ENCODE measurements at regions not wholly inside any gene's neighbourhood (a gene's known extent, or its start where the extent isn't known, plus 50 kb on each side); places are given as distances from the start of the nearest gene placed in this dataset.

DNA sequence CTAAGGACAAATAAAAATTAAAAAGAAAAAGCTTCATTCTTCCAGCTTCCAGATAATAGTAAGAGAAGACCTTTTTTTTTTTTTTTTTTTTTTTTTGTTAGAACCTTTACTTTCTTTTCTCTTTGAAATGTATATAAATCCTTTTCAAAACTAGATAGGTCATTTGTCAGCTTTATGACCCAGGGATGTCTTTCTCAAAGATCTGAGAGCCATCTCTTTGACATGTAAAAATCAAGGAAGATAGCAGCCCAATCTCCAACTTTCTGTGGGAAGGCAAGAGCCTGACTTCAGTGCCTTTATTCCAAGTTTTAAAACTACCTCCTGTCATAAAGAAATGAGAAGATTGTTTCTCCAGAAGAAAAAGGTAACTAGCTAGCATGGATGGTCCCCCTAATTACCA lies 203.3 kb upstream of the LRFN5 start:
- no peak for ATAC-seq

DNA sequence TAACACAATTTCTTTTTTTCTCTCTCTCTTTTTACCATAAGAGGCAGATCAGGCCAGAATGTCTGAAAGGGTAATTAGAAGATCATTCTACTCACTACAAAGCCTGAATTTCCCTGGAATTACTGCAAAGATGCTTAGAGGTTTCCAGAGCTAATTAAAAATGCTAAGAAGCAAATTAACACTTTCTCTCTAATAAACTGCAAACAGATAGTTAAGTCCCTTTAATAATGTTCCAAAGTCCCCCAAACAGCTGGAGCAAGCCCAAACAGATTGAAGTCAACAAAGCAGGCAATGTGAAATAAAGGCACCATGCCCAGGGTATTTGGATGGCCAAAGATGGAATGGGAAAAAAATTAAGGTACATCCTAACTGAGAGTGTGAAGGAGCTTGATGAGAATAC lies 208.8 kb upstream of the LRFN5 start:
- ATAC-seq, result no peak

DNA sequence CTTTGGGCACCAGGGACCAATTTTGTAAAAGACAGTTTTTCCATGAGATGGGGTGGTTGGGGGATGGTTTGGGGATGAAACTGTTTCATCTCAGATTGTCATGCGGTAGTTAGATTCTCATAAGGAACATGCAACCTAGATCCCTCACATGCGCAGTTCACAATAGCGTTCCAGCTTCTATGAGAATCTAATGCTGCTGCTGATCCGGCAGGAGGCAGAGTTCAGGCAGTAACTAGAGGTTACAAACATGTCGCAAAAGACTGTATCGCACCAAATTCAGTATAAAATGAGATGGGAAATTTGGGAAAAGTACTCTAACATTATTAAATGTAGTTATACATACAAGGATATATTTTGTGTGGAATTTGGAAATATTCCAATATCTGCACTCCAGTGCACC lies 213.2 kb upstream of the LRFN5 start:
- ATAC-seq, result no peak

DNA sequence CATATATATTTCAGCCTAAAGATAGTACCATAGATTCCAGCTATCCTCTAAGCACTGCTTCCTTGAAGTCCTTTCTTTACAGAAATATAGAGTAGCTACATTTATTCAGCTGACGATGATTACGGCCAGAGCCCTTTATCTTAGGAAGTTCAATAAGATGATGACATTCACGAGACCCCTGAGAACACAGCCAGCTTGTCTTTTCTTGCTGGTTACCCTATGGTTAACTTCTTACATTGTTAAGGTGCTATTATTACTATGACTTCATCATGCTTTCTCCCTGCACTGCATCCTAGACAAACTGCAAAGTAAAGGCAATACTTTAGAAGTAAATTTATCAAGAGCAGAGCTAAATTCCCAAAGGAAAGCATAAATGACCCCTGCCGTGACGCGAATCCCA lies 214.4 kb upstream of the LRFN5 start:
- ATAC-seq, result no peak

DNA sequence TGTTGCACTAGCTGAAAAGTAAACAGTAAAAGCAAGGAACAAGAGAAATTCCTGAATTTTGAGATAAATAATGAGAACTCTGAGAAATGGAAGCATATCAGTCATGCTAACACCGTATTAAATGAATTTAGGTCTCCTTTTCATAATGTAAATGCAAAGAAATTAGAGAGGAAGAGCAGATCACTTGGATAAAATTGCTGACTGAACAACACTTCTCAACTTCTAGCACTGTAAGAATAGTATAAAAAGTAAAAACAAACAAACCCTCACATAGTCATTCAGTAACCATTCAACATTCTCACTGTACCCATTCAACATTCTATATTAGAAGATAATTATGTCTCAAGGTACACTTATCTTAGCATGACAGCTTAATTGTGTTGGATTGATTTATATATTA lies 217.3 kb upstream of the LRFN5 start:
- no peak for ATAC-seq

DNA sequence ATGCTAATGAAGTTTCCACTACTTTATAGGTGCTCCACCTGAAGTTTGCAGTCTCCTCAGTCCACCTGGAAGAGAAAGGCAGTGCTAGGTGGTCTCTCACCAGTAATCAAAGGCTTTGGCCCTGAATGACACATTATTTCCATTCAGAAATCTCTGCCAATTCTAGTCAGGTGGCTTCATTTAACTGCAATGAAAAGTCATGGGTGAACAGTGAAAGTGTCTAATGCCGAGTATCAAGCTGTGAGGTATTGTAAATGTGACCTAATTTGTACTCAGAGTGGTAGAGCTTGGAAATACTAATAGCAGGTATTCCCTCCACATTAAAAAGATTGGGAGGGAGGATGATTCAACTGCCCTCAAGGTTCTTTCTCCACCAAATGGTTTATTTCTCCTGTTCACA lies 220.9 kb upstream of the LRFN5 start:
- no peak for ATAC-seq

DNA sequence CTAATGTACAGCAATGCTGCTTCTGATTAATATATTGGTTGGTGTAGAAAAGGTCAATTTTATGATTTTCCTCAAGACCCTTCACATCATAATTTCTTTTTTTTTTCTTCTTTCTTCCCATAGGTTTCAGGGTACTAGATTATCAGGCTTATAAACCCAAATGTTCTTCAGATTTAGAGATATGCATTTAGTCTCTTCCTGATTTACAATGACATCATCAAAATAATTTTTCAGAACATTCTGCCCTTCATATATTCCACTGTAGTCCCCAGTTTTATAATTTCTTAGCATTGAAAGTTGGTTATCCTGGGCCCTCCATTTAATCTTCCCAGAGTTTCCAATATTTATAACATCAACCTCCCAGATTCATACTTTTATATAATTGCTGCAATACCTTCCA lies 226.7 kb upstream of the LRFN5 start:
- ATAC-seq, result no peak

DNA sequence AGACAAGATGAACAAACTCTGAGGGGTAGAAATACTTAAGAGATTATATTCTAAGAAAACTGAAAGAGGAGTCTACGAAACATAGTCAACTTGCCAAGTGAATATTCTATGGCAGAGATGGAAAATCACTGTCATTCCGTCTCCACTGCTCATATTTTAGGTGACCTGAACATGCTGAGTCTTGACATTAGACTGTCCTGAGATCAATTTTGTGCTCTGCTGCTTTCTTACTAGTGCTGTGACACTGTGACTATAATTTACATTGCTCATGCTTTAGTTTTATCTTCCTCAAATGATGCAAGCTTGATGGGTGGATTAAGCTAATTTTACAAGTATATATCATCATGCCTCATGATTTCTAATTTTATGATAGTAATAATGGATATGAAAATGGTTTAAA lies 228.2 kb upstream of the LRFN5 start:
- ATAC-seq, result no peak

DNA sequence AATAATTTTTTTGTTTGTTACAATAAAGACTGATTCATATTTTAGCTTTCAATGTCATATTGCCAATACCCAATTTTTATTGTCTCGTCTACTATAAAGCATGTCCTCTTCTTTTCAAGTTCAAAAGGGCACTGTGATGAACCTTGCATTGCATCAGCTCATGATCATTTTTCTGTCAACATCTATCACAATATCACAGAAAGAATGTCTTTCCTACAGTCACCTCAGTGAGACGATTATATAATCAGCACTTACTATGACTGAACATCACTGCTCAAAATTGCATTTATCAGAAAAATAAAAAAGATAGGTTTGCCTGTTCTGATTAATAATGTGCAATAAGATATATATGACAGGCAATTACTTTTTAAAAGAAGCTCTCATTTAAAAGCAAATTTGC lies 228.7 kb upstream of the LRFN5 start:
- ATAC-seq, result no peak

DNA sequence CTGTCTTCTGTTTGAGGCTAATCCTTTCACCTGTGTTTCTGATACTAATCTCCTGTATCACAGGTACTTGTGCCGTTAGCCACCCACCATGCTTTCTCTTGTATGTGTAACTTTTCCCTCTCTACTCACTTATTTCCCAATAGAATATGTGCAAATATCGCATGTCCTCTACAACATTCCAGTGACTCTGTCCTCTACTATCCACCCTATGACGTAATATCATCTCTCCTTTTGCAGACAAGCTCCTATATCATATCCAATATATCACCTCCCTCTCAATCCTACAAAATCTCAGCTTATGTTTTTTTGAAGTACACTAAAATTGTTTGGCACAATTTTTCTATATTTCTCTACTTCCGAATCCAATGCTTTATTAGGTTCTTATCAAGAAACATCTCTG lies 232.6 kb upstream of the LRFN5 start:
- no peak for ATAC-seq

DNA sequence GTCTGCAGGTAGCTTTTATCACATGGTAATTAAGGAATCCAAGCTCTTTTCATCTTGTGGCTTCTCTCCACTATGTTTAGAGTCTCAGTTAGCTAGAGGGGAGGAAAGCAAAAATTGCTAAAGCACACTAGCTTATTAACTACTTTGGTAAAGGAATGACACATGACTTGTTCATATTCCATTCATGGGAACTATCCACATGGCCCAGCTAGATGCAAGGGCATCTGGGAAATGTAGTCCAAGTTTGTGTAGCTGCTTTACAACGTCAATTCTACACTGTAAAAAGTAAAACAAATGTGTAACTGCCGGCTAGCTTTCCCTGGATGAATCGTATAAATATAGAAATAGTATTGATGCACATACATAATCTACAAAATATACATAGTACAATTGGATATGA lies 244.5 kb upstream of the LRFN5 start:
- ATAC-seq, result no peak

DNA sequence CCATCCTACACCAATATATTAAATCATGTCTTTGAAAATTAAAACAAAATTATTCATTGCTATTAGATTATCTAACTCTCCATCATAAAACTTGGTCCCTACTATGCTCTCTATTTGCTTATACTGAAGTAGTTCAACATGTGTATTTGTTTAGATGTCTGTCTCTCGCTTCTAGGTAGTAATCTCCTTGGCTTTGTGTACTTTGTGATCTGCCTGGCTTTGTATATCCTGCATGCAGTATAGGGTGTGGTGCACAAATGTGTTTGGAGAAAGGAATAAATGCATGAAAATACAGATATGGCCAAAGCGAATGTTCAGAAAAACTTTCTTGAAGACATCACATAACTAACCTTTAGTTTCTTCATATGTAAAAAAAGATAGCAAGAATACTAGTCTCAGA lies 246.6 kb upstream of the LRFN5 start:
- ATAC-seq, result no peak

DNA sequence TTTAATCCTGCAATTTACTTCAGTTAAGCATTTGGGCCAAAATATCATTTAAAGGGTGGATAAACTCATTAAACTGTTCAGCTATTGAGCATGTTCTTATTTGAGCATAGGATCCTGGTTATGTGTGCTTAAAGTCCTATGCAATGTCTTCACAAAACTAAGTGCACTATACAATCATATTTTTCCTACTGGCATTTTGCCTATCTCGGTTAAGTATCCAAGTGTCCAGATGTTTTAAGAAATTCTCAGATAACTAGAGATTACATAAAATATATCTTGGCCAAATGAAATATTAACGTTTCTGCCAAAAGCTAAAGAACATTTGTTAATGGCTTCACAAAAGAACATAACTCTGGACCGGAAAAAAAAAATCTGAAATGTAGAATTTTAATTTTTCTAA lies 250.8 kb upstream of the LRFN5 start:
- no peak for ATAC-seq

DNA sequence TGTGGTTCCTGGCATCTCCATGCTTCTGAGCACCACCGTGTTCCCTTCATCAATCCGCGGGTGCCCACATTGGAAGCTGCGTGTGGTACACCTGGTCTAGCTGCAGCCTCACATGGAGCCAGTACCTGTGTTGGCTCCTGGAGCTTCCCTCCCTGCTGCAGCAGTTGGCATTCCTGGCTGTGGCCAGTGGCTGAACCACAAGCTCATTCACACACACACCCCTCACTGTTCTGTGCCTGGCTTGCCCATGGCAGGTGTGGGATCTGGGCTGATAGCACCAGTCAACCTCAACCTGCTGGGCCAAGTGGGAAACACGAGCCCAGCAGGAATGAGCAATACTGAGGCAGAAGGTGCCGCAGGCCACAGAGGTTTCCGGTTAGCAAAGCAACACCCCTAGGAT lies 256.2 kb upstream of the LRFN5 start:
- ATAC-seq, result no peak

DNA sequence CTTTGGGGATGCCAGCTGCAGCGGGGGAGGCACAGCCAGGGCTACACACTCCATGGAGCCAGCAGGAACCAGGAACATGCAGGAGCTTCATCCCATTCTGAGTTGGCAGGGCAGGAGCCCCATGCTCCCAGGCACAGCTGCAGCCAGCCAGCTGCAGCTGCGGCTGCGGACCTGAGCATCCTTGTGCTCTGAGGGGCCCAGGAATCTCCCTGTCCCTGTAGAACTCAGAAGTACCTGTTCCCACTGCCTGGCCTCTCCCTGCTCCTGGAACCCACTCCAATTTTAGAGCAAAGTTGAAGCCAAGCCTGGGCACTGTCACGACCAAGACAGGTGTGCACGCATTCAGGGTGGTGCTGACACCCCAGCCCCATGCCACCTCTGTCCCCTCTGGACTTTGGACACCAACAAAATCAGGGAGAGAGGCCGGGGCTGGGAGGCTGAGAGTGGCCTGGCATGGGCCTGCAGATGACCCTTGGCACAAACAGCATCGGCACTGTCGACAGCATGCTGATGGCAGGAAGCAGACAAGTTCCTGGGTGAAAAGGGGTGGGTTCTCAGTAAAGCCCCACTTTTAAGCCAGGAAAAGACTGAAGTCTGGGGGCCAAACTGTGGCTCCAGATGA lies 257.3 kb upstream of the LRFN5 start:
- ATAC-seq, result no peak

DNA sequence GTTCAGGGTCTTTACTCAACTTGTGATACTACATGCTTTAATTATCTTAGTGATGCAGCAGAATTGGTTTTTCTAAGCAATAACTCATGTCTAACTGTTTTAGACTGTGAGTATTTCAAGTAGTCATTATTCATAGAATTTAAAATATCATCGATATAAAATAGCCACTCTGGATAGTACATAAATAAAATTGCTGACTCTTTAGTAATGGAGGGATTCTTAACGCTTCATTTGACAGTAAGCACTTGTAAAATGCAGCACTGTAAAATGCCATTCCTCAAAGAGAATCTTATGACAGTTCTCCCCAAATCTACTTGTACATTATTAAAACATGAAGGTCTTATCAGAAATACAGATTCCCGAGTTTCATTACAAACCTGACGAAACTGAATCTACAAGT lies 262.8 kb upstream of the LRFN5 start:
- no peak for ATAC-seq

DNA sequence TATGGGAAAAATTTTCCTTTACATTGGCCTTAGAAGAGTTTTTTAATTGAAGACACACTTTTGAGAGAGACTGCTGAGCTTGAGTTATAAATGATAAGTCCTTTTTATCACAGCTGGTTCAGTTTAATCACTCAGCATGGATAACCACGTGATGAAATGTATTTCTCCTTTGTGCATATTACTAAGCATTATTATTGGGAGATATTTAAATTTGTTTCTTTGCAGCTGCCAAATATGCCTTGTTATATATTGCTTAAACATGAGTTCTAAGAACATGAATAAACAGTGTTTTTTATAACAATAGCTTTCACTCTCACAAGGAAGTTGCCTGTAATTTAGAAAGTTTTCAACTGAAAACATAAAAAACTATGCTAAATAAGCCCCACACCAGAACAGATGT lies 293.5 kb upstream of the LRFN5 start:
- no peak for ATAC-seq

DNA sequence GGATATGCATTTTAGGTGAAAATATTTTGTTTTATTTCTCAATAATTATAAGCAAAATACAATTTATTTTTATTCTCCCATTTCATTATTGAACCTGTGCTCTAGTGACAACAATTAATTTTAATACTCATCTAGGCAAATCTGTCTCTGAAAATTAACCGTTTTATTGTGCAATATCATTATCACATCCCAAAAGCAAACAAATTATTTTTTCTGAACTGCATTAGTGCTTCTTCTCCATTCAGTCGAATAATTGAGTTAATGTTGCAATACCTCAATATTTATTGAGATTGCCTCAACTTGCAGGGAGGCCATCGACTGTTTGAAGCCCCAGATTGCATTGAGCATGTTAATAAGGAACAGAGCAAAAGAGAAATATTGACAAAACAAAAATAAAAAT lies 303.2 kb upstream of the LRFN5 start:
- no peak for ATAC-seq

DNA sequence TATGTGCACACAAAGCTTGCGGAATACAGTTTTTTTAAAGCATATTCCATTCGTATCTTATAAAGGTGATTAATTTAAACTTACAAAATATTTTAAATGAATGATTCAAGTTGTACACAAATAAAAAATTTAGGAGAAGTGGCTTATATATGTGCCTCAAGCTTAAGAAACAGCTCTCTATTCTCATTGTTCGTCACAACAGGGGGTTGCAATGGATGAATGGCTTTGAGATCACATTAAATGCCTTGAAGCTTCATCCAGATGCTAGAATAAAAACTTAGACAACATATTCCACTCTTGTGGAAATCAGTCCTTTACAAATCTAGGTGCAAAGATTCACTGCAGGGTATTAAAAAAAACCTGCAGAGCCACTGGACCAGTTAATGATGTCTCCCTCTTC lies 303.9 kb upstream of the LRFN5 start:
- ATAC-seq, result no peak

DNA sequence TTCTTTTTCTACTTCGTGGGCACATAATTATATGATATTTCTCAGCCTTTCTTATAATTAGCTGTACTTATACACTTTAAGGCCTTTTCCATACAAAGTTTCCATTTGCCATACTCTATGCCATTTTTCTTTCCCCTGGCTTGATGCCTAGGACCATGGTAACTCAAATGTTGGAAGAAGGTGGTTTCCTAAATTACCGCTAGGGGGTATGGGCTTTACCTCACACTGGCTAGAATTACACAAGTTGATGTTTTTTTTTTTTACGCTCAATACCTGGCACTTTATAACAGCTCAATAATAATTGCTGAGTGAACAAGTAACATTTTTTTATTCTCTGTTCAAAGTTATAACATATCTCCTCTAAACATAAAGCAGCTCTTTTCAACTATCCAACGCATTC lies 306.8 kb upstream of the LRFN5 start:
- no peak for ATAC-seq

DNA sequence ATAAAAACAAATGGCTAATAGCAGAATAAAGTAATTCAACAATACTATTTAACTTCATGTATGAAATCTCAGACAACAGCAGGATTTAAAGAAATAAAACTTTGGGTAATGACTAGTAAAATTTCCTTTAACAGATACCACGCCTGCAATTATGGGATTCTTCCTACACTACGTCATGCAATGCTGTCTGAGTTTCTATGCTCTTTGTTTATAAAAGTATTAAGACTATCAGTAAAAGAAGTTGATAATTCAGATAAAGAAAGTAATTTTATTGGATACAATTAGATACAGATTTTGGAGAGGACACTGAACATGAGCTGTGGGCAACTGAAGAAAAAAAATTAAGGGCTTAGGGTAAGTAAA lies 308.4 kb upstream of the LRFN5 start:
- no peak for ATAC-seq

DNA sequence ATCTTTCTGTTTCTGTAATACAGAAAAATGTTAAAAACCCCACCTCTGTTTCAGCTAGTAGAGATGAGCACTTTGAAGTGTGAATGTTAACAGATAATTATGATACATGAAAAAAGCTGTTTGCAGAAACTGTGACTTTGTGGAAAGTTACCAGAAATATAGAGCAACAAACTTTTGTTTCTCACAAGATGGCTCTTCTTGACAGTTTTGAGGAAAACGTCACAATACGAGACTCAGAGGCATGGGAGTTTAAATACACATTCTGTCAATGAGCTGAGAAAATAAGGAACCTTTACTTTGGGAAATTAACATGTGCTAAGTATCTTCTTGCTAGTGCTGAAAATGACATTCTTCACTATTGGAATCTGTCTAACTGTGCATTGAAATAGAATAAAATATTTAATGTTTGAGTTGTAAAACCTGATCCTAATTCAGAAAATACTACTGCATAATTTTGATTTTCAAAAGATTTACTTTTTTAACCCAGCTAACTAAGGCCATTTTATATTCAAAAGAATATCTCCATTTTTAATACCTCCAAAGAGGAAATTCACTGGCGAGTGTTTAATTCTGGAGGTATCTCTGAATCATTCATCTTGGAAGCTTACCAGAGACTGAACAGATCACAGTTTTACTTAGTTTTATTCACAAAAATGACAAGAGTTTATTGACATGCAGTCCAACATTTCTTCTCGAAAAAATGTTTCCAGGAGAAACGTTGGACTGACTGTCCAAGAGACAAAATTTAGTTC lies 308.9 kb upstream of the LRFN5 start:
- no peak for ATAC-seq

DNA sequence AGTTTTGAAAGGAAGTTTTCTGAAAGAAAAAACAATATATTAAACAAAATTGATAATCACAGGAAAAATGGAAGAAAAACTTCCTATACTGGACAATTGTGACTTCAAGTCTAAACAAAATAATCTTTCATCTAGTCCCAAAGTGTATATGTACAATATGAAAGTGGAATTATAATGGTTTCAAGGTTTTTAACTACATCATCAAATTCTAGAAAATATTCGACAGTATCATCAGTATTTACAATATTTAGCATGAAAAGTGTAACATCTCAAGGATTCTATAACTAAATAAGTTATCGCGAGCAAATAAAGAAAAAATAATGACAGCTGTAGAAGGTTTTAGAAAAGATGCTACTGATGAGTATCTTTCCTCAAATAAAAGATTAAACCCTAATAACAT lies 310.9 kb upstream of the LRFN5 start:
- ATAC-seq, result no peak

DNA sequence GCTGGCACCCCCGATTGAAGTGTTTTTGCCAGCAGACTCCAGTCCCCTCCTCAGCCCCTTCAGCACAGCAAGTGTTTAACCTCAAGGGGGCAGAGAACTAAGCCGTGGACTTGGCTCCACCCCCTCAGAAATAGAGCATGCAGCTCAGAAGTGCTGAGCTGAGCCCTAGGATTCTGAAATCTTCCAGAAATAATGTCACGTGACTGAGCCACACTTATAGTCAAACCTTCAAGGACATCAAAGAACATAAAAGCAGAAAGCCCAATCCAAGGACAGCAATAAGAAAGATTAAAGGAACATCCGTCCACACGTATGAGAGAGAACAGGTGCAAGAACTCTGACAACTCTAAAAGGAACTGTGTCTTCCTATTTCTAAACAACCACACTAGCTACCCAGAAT lies 317.7 kb upstream of the LRFN5 start:
- no peak for ATAC-seq

DNA sequence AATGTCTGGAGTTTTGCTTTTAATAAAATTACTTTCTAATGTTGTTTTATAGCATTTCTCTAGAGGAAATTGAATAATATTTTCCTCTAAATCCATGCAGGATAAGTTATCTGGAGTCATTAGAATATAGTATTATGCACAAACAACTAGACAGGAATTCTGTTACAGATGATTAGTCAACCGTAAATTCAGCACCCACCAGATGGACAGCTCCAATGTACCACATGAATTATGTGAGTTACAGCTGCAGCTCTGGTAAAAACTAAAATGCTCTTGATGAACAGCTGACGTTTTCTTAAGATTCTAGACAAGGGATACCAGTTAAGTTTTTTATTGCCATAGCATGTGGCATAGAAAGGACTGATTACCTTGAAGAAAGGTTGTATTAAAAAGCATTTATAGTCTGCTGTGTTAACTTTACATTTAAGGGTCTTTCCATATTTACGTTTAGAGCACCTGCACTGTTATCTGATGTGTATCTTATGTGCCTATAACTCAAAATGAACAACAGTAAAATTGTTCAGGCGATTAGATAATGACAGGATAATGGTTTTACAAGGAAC lies 321.4 kb upstream of the LRFN5 start:
- no peak for ATAC-seq
